PFSK-1 (cell line): ENCODE measurements at regions not wholly inside any gene's neighbourhood (a gene's known extent, or its start where the extent isn't known, plus 50 kb on each side); places are given as distances from the start of the nearest gene placed in this dataset.

Experiments used
- FOXP2 ChIP-seq: optimal IDR thresholded peaks from 2 replicates; pipeline ENCODE3; 2011; ENCODE audit warnings: borderline replicate concordance, control low read depth, inconsistent platforms; ENCODE audit not compliant: insufficient read depth; ENCODE audit errors: extremely low read length, extremely low read depth
- POLR2AphosphoS5 ChIP-seq: IDR thresholded peaks from 2 replicates; pipeline ENCODE4 v1.6.1; 2012; ENCODE audit warnings: low read depth, mild to moderate bottlenecking, control low read depth, low read length, moderate library complexity
- REST ChIP-seq, 2 experiments: IDR thresholded peaks; 2 replicates each; pipeline versions ENCODE4 v1.6.1 to v1.8.0; 2011 to 2012; ENCODE audit warnings: low read depth in 2 of 2, low read length in 2 of 2, control low read depth in 1 of 2, inconsistent platforms in 1 of 2, mild to moderate bottlenecking in 1 of 2, moderate library complexity in 1 of 2; ENCODE audit not compliant: insufficient read depth in 1 of 2
- SIN3A ChIP-seq: IDR thresholded peaks from 2 replicates; pipeline ENCODE4 v1.6.1; 2012; ENCODE audit warnings: mild to moderate bottlenecking, low read length, moderate library complexity, borderline replicate concordance; ENCODE audit not compliant: insufficient read depth
- TAF1 ChIP-seq: IDR thresholded peaks from 2 replicates; pipeline ENCODE4 v1.6.1; 2012; ENCODE audit warnings: low read length, control low read depth, borderline replicate concordance; ENCODE audit not compliant: insufficient read depth

GRCh38 chr22:47279337-47279736, 516.9 kb downstream of the TBC1D22A start:
- TF ChIP-seq POLR2AphosphoS5 = no peak
- no peak for TF ChIP-seq SIN3A
- TF ChIP-seq REST (IDR thresholded peaks at IDR 0.05; ENCODE audit: insufficient read depth in 1 of 2, low read depth in 2 of 2, low read length in 2 of 2) = no peak
- TF ChIP-seq FOXP2 = no peak
- TF ChIP-seq TAF1 = no peak

GRCh38 chr22:47278655-47279054, 516.2 kb downstream of the TBC1D22A start:
- TF ChIP-seq REST (IDR thresholded peaks at IDR 0.05; ENCODE audit: insufficient read depth in 1 of 2, low read depth in 2 of 2, low read length in 2 of 2) (no peak), SIN3A (no peak), TAF1 (no peak), POLR2AphosphoS5 (no peak), FOXP2 (no peak)

- TF ChIP-seq FOXP2 (no peak), POLR2AphosphoS5 (no peak), REST (IDR thresholded peaks at IDR 0.05; ENCODE audit: insufficient read depth in 1 of 2, low read depth in 2 of 2, low read length in 2 of 2) (no peak), TAF1 (no peak), SIN3A (no peak)
Observed at GRCh38 chr22:47277531-47277930, 515.1 kb downstream of the TBC1D22A start.

GRCh38 chr22:47276991-47277390, 514.5 kb downstream of the TBC1D22A start:
- TF ChIP-seq FOXP2 (no peak), REST (IDR thresholded peaks at IDR 0.05; ENCODE audit: insufficient read depth in 1 of 2, low read depth in 2 of 2, low read length in 2 of 2) (no peak), SIN3A (no peak), POLR2AphosphoS5 (no peak)

GRCh38 chr22:47276450-47276820, 514.0 kb downstream of the TBC1D22A start:
- TF ChIP-seq SIN3A (no peak), FOXP2 (no peak), POLR2AphosphoS5 (no peak), TAF1 (no peak), REST (IDR thresholded peaks at IDR 0.05; ENCODE audit: insufficient read depth in 1 of 2, low read depth in 2 of 2, low read length in 2 of 2) (no peak)
